Left colon (tissue), 2 donors: ENCODE measurements at regions not wholly inside any gene's neighbourhood (a gene's known extent, or its start where the extent isn't known, plus 50 kb on each side); places are given as distances from the start of the nearest gene placed in this dataset.

Source experiments
- ATAC-seq: fragments of 200-7000 bp; cut with Tn5 transposase; one replicate; pipeline ENCODE4 v1.9.1; 2020; ENCODE audit warnings: mild to moderate bottlenecking, moderate library complexity
- DNase-seq, 2 donors: peaks; one replicate each; pipeline ENCODE4 v3.0.0-alpha.2; 2020
- intact Hi-C, 2 donors: fragments of 100-400 bp; cut with DNase I in 1 of 2; cut with micrococcal nuclease in 1 of 2; formaldehyde crosslinking; loops; one replicate each; pipeline versions ENCODE4 v1.11.2 to v1.14.0; 2022; cut with DNase I, micrococcal nuclease
- donor health status: DM: no; HTN: no; CAD: no.
- donor health status: DM: yes; HTN: yes; CAD: no.

DNA sequence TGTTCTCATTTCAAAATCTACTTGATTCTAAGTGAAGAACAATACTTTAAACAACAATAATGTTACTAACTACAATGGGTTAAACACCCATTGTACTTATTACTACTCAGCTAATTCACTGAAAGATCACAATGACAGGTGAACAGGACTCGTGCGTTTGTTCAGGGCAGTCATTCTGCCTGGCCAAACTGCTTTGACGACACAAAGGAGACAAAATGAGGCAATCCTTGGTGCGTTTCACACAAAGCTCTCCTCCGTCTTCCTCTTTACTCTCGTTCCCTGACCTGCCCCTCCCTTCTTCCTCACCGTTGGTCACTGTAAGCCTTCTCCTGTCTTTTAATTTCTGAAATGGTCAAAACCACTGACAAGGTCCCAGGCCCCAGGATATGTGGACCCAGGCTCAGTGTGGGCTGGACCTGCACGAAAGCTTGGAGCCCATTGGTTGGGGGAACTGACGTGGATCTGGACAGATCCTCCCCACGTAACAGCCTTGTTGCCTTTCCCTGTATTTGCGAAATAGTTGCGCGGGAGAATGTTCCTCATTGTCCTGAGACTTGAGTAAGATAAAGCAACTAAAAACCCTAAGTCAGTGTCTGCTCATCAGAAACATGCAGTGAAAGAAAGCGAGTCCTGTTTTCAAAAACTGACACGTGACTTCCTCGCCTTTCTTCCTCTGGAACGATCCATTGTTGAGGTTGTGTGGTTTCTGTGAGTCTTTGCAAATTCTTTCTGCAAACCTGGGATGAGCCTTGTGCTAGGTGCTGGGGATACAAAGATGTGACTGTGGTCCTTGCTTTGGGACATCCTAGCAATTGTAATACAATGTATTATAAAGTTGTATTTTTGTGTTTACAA lies 147.1 kb upstream of the RGMA start:
- DNase-seq (peak; percentile 13 to 42), ATAC-seq (peak; percentile 20)
- intact Hi-C loops = no loop called here

DNA sequence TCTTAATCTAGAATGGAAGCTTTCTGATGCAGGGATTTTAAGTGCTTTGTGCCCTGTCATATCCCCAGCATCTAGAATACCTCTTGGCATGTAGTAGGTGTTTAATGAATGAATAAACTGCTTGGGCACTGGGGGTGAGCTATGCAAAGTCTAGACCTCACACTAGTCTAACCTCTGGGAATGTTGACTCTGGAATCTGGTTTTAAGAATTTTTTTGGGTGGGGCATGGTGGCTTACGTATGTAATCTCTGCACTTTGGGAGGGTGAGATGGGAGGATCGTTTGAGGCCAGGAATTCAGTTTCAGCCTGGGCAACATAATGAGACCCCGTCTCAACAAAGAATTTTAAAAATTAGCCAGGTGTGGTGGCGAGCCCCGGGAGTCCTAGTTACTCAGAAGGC lies 146.3 kb upstream of the RGMA start:
- no peak for ATAC-seq
- DNase-seq = no peak
- intact Hi-C loops = no loop called here

DNA sequence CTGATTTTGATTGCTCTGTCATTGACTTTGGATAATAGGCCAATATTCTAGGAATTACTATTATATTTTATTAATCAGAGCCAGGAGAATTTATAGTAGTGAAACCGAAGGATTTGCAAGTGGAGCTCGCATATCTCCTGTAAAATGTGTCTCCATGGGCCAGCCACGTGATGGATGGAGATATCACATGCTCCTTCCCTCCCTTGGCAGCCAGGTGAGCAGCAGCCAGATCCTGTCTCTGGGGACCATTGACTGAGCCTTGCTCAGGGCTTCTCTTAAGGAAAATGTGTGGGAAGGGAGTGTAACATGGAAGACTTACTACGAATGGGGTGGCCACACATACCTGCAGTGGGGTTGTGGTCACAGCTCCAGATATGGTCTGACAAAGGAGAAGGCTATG lies 144.7 kb upstream of the RGMA start:
- ATAC-seq (no peak), DNase-seq (no peak)
- intact Hi-C loops = no loop called here

DNA sequence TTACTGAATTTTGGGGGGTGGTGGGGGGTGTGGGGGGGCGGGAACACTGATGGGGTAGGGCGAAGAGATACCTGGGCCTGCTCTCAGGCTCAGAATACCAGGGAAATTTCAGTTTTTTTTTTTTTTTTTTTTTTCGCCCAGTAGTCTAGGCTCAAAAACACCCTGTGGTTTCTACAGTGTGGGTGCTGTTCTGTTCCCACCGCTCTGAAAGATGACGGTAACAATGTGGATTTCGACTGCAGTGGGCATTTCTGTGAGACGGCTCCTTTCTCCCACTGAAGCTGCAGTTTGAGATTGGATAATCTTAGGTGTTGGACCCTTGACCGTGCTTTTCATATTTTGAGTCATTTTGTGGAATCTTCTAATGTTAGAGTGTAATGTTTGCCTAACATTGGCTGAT lies 143.8 kb upstream of the RGMA start:
- no peak for DNase-seq
- intact Hi-C loops = no loop called here

DNA sequence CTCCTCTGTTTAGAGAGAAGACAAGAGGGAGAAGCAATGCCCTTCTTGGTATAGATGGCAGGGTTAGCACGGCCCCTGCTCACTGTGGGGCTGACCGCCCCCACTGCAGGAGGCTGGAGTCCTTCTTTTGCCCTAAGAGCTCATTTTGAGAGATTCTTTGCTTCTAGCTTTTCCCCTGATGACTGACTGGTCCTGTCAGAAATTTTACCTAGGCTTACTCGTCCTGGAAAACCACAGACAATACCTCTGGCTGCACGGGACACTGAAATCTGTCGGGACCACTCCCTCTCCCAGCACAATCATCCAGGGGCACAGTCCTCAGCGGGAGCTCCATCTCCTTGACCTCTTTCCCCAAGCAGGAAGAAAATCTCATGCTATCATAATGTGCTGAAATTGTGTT lies 143.0 kb upstream of the RGMA start:
- ATAC-seq = no peak
- DNase-seq = no peak
- intact Hi-C loops = no loop called here

More for the DNA sequence above, 143.8 kb upstream of the RGMA start:
- no peak for ATAC-seq

DNA sequence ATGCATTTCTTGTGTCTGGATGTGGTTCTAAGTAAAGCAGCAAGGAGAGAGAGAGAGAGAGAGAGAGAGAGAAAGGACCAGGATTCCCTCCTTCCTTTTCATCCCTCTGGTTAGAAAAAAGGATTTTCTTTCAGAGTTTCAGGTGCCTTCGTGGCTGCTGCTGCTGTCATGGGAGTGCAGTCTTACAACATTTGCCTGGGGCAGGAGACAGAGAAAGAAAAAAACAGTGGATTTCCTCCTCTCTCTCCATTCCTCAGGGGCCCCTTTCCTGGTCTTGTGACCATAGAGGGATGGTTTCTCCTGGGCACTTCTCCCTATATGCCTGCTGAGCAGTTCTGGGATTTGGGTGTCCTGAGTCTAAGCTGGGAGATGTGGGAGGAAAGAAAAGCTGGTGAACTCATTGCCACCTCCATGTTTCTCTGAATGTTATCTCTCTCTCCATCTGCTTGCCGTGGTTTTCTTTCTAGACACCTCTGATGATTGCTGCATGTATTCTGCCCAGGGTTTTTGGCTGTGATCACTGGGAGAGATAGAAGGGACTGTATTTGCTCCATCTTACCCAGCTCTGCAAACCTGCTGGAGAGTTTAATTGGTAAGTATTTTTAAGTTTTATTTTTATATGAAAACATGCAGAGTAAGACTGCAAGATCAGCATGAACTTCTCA lies 142.4 kb upstream of the RGMA start:
- intact Hi-C loops = no loop called here
- no peak for ATAC-seq
- no peak for DNase-seq

DNA sequence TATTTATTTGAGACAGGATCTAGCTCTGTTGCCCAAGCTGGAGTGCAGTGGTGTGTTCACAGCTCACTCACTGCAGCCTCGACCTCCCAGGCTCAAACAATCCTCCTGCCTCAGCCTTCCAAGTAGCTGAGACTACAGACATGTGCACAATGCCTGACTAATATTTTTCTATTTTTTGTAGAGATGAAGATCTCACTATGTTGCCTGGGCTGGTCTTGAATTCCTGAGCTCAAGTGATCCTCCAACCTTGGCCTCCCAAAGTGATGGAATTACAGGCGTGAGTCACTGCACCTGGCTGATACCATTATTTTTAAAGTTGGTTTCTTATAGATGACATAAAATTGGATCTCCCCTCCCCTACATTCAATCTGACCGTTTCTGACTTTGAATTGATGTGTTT lies 139.5 kb upstream of the RGMA start:
- DNase-seq (no peak), ATAC-seq (no peak)
- intact Hi-C loops = no loop called here

DNA sequence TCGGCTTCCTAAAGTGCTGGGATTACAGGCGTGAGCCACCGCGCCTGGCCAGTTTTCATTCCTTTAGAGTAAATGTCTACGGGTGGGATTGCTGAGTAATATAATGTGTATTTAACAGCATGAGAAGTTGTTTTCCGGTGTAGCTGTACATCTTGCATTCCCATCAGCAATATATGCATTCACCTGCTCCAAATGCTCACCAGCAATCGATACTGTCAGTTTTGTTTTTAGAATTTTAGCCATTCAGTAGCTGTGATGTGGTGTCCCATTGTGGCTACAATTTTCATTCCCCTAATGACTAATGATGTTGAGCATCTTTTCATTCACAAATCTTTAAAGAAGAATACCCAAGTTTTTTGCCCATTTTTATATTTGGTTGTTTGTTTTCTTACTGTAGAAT lies 134.8 kb upstream of the RGMA start:
- ATAC-seq (no peak), DNase-seq (no peak)
- intact Hi-C loops = no loop called here

DNA sequence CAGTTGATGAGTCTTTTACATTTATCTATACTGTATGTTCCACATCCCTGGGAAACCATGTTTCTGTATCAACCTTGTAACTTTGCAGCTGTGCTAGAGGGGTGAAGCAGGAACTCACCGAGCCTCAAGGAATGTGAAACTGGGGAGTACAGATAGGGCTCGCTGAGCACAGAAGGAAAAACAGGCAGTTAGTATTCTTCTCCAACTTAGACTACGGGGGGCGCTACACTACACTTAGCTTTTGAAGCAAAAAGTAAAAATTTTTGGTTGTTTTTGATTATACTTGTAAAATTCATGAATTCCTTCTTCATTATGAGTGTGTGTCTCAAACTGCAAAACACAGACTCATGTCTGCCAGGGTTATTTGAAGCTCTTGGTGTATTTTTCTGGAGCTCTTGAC lies 132.7 kb upstream of the RGMA start:
- ATAC-seq = no peak
- intact Hi-C loops = no loop called here
- DNase-seq = no peak

DNA sequence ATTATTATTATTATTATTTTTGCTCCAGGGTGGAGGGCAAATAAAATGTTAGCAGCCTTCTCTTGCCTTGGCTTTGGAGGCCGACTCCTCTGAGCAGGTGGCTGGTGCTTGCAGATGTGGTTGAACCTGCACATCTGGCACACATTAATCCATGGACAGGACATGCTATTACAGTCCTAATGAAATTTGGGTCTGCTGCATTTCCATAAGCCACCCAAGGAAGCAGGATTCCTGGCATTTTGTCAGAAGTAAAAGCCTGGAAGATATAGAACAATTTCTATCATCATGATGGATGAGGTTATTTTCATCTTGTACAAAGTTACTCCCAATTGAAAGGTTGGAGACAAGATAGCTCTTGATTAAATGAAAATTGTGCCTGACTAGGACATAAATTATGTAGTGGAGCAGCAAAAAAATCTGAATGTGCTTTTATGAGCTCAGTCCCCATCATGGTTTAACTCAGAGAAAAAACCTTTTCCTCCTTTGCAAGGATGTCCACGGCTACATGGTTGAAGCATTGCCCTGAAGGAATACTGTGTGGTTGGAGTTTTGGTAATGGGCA lies 130.9 kb upstream of the RGMA start:
- no peak for DNase-seq
- ATAC-seq = no peak
- intact Hi-C loops = no loop called here

DNA sequence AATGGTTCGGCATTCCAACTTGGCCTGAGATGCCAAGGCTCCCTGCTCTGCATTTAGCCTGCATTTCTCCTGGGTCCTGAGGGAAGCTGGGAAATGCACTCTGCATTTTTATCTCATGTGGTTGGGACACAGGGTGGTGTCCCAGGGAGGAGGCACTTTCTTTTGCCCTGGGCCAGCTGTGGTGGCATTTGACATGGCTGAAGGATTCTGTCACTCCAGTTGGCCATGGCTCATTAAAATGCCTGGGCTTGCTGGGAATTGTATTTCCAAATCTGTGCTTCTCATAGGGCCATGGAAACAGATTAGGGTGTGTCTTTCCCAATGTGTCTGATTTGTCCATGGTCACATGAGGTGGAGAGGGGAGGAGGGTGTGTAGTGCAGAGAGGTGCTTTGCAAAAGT lies 128.3 kb upstream of the RGMA start:
- intact Hi-C loops = no loop called here
- ATAC-seq (no peak), DNase-seq (no peak)

DNA sequence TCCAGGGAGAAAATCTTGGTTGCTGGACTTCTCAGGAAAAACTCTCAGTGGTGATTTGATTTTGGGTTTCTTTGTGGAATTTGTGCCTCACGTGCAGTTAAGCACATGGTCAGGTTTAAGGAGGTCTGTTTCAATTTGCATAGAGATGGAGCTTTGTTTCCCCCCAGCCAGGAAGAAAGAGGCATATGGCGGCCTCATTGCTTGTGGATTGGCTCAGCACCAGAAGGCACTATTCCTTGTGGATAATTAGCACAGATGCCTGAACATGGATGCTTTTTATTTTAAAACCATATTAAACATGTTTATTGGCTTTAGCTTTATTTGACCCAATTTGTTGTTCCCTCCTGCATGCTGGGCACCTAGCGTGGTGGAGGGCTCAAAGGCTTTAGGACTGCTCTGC lies 125.1 kb upstream of the RGMA start:
- DNase-seq (no peak), ATAC-seq (no peak)
- intact Hi-C loops = no loop called here

DNA sequence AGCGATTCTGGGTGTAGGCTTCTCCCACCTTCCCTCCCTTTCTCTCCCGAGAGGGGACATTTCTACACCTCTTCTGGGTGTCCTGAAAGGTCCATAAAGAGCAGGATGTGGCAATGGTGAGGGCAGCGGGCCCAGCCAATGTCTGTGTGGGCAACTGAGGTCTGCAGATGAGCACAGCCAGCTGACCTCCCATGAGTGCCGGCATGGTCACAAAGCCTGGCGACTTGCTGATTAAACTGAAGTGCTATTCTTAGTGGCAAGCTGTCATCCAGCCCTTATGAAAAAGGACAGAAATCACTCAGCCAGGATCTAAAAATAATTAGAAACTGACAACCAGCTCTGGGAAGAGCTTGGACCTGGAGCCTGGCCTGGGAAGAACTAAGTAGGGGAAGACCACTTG lies 124.3 kb upstream of the RGMA start:
- DNase-seq = no peak
- intact Hi-C loops = no loop called here
- no peak for ATAC-seq

DNA sequence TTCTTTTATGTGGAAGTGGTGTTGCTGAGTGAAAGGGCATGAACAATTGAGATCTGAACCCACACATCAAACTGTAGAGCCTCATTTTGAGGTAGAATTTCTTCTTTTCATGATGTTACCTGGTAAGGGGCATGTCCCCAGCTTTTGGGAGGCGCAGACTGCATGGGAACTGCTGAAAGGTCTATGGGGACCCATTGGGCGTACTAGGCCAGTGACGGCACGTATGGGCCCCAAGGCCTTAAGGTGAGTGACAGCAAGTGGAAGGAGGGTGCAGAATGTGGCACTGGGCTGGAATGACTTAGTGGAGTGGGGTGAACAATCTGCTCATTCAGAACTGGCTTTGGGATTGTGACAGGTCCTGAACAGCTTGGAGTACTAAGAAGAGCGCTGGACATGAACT lies 123.6 kb upstream of the RGMA start:
- ATAC-seq (no peak), DNase-seq (no peak)
- intact Hi-C loops = no loop called here

DNA sequence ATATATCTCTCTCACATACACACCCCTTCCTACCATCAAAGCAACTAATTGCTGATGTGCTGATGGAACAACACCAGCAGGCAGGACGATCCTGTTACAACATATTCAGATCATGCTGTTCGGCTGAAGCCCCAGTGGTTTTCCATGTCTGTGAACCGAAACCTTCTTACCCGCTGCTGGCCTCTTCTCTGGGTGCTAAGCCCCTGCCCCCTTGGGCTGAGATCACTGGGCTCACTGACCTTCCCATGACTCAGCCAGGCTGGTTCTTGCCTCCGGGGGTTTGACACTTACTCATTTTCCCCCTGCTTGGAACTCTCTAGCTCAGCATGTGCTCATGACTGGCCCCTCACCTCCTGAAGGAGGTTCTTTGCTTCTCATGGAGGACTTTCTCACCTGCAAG lies 122.0 kb upstream of the RGMA start:
- intact Hi-C loops = no loop called here
- DNase-seq (no peak), ATAC-seq (no peak)

DNA sequence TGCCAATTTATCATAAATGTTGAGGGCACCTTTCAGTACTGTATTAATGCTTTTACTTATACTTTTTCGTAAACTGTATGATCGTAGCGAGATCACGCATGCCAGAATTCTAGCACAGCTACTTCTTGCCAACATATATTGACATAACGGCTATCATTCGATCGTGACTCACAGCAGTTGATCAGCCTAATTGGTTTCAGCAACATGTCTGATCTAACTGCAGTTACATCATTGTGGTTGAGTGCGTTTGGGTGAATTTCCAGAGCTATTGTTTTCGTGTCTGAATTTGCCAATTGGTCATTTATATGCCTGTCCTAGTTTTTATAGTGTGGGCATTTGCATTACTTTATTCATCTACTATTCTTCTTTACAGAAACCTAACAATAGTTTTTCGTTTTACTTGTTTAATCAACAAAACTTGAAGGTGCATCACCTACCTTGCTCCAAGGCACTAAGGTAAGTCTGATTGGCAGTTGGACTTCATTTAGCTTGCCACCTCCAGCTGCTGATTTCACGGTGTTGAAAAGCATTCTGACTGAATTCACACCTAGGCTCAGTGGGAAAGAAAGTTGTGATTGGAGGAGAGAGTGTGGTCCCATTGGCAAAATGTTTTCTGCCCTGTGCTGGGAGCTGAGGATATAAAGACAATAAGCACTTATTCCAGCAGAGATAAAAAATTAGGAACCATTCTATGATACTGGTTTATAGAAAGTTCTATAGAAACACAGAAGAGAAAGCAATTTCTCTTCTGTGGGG lies 120.9 kb upstream of the RGMA start:
- intact Hi-C loops = no loop called here

DNA sequence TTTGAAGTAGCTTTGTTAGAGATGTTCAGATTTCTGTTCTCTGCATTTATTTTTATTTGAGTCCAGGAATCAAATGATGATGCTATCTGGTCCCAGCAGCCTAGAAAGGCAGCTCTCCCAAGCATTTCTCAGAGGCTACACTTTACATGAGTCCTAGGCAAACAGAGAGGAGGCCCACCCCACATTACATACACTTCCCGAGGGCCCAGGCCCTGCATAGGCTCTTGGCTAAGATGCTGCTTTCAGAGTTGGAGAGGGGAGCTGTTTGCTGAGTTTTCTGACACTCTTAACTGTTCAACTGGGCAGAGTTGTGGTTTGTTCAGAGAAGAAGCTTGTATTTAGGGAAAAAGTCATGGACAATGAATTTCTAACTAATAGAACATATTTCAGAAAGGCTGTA lies 117.9 kb upstream of the RGMA start:
- ATAC-seq (no peak), DNase-seq (no peak)
- intact Hi-C loops = no loop called here

More for the DNA sequence above, 120.9 kb upstream of the RGMA start:
- no peak for DNase-seq
- ATAC-seq = no peak

DNA sequence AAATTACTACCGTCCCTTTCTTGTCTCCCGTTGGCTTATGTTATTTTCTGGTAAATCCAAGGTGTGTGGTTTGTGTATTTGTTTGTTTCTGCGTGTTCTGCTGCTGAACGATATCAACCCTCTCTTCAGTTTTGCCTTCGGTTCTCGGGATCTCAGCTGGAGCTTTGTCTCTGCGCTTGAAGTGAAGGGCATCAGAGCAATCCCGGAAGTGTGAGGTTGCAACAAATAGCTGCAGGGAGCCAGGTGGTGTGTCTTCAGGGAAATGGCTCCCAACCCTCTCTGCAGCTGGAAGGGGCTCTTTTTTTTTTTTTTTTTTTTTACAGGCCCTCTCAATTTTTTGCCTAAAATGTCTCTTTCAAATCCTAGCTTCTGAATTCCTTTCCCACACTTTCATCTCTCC lies 116.4 kb upstream of the RGMA start:
- ATAC-seq (no peak), DNase-seq (no peak)
- intact Hi-C loops = no loop called here

DNA sequence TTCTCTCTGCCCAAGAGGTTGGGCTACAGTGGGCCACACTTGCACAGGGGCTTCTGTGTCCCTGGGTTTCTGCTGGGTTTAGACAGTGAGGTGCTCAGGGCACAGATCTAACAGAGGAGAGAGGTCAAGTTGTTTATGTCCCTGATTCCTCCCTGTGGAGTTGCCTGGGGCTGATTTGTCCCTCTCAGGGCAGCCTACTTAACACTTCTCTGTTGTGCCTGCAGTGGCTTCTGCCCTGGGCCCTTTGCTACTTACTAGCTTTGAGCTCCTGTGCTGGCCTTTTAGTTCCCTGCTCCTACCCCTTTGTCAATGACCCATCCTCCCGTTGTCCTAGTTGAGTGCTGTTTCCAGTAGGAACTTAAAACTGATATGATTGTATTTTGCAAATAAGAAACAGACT lies 114.0 kb upstream of the RGMA start:
- no peak for DNase-seq
- ATAC-seq = no peak
- intact Hi-C loops = no loop called here

DNA sequence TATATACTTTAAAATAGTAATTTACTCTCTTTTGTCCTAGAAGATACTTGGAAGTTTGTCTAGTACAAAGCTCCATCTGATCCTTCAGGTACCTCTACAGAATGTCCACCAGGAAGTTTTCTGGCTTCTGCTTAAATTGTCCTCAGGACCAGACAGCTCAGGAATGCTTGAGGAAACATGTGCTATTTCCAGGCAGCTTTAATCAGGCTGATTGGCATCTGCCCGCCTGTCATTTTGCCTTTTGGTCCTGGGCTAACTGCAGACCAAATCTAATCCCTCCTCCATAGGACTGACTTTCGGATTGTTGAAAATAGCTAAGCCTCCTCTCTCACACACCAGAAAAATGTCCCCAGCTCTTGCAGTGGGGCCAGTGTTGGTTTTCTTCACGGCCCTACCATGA lies 113.4 kb upstream of the RGMA start:
- DNase-seq = no peak
- intact Hi-C loops = no loop called here
- ATAC-seq = no peak
